ENCODE measurements at regions not wholly inside any gene's neighbourhood (a gene's known extent, or its start where the extent isn't known, plus 50 kb on each side); places are given as distances from the start of the nearest gene placed in this dataset.

DNA sequence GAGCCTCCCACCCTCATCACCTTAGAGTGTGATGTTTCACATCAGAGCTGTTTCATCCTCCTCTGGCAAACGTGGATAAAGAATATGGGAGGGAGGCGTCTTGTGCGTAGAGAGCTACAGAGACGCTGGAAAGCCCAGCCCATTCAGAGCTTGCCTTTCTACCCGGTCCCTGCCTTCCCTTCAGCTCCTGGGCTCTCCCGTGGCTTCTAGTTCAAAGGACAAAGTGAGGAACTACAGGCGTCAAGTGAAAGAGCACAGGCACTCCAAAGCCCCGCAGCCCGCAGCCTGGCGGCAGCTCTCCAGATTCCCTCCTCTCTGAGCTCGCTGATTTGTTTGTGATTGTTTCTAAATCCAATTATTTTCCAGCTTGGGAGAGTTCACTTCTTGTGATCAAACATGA lies 197.1 kb upstream of the IGF1R start:
- CTCF ChIA-PET: interaction anchor here (0.6 to 1.6 kb wide), 4 partner anchors 9 to 29 kb away, joined by 3 to 7 read pairs (median 3); no protein-coding TSS in a partner anchor
- POLR2A ChIA-PET: interaction anchor here (0.6 kb wide), 1 partner anchor 106 kb away, joined by 3 read pairs; no protein-coding TSS in a partner anchor
- no peak for DNase-seq (ENCODE audit: low read depth)
- TF ChIP-seq, protein P1, sequence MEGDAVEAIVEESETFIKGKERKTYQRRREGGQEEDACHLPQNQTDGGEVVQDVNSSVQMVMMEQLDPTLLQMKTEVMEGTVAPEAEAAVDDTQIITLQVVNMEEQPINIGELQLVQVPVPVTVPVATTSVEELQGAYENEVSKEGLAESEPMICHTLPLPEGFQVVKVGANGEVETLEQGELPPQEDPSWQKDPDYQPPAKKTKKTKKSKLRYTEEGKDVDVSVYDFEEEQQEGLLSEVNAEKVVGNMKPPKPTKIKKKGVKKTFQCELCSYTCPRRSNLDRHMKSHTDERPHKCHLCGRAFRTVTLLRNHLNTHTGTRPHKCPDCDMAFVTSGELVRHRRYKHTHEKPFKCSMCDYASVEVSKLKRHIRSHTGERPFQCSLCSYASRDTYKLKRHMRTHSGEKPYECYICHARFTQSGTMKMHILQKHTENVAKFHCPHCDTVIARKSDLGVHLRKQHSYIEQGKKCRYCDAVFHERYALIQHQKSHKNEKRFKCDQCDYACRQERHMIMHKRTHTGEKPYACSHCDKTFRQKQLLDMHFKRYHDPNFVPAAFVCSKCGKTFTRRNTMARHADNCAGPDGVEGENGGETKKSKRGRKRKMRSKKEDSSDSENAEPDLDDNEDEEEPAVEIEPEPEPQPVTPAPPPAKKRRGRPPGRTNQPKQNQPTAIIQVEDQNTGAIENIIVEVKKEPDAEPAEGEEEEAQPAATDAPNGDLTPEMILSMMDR (IDR thresholded peaks at IDR 0.05; ENCODE audit: insufficient read depth, low read depth, low read length): no peak
- Histone ChIP-seq H3K27me3 (ENCODE audit: control insufficient read depth, insufficient read depth, low read length) (0 out of 2 replicates have a peak, but pooled peaks cover 1% of the 10 kb centered on the region), H3K36me3 (ENCODE audit: control insufficient read depth, insufficient read depth, low read length) (no peaks in the 10 kb centered on the region), H3K4me3 (ENCODE audit: low read depth, low read length) (no peak overlapping the region)

DNA sequence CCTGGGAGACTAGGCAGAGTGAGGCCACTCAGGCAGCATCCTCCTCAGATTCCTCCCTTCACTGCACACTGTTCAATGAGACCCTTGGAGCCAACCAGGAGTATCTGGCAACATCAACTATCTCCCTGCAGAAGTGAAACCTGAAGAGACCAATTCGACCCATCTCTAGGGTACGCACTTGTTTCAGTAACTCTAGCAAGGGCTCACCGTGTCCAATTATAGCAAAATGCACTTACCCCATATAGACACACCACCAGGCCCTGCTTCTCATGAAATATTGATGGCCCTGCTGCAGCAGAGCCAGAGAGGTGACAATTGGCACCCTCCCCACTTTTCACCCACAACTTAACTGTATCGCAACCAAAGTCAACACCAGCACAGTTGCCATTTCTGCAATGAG lies 196.1 kb upstream of the IGF1R start:
- CTCF ChIA-PET: interaction anchor here (1.6 kb wide), 1 partner anchor 23 kb away, joined by 3 read pairs; no protein-coding TSS in a partner anchor
- TF ChIP-seq, protein P1 (IDR thresholded peaks at IDR 0.05; ENCODE audit: insufficient read depth, low read depth, low read length): no peak

DNA sequence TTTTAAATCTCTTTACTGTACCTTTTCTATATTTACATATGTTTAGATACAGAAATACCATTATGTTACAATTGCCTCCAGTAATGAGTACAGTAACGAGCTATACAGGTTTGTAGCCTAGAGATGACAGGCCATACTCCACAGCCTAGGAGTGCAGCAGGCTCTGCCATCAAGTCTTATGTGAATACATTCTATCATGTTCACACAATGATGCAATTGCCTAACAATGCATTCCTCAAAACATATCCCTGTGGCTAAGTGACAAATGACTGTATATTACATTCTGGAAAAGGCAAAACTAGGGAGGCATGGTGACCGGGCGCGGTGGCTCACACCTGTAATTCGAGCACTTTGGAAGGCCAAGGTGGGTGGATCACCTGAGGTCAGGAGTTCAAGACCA lies 192.4 kb upstream of the IGF1R start:
- no peaks in the 10 kb centered on the region for H3K36me3 ChIP-seq (ENCODE audit: control insufficient read depth, insufficient read depth, low read length)
- no peak for DNase-seq (ENCODE audit: low read depth)
- POLR2A ChIA-PET: no interaction called here
- no peak overlapping the region for H3K4me3 ChIP-seq (ENCODE audit: low read depth, low read length)
- TF ChIP-seq, protein P1 (IDR thresholded peaks at IDR 0.05; ENCODE audit: insufficient read depth, low read depth, low read length): no peak
- CTCF ChIA-PET: interaction anchor here (1.0 to 1.8 kb wide), 2 partner anchors 17 to 322 kb away, joined by 3 to 4 read pairs; no protein-coding TSS in a partner anchor
- H3K27me3 ChIP-seq (ENCODE audit: control insufficient read depth, insufficient read depth, low read length): no peaks in the 10 kb centered on the region

More for the DNA sequence above, 196.1 kb upstream of the IGF1R start:
- Histone ChIP-seq H3K4me3 (ENCODE audit: low read depth, low read length) (no peak overlapping the region), H3K27me3 (ENCODE audit: control insufficient read depth, insufficient read depth, low read length) (0 out of 2 replicates have a peak, but pooled peaks cover 1% of the 10 kb centered on the region), H3K36me3 (ENCODE audit: control insufficient read depth, insufficient read depth, low read length) (no peaks in the 10 kb centered on the region)
- DNase-seq (ENCODE audit: low read depth): no peak
- POLR2A ChIA-PET: no interaction called here

DNA sequence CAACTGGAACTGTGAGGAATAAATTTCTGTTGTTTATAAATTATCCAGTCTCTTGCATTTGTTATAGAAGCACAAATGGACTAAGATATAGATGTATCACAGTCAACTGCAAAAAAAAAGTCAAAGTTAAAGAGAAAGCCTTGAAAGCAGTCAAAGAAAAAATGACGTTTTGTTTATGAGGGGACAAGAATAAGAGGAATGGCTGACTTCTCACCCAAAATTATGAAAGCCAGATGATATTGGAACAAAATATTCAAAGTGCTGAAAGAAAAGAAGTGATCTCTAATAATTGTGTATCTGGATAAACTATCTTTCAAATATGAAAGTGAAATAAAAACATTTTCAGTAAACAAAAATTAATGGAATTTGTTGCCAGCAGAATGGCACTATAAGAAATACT lies 171.8 kb upstream of the IGF1R start:
- Histone ChIP-seq H3K4me3 (ENCODE audit: low read depth, low read length) (no peak overlapping the region), H3K27me3 (ENCODE audit: control insufficient read depth, insufficient read depth, low read length) (no peaks in the 10 kb centered on the region), H3K36me3 (ENCODE audit: control insufficient read depth, insufficient read depth, low read length) (no peaks in the 10 kb centered on the region)
- no peak for DNase-seq (ENCODE audit: low read depth)
- CTCF ChIA-PET: no interaction called here
- POLR2A ChIA-PET: no interaction called here
- TF ChIP-seq, protein P1 (IDR thresholded peaks at IDR 0.05; ENCODE audit: insufficient read depth, low read depth, low read length): no peak

DNA sequence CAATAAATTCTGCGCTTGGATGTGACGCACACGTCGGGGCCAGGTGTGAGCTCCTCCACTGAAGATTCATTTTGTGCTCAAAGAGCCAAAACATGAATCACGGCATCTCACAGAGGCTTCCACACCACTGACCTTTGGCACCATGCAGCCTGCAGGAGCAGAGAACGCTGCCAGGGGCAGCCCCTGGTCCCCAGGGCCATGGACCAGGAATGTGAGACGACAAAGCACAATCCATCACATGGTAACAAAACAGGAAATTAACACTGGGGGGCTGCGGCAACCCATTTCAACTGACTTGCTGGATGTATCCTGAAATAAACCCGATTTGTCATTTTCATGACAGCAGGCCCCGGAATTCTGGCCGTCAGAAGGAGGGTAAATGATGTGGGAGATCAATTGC lies 167.5 kb upstream of the IGF1R start:
- DNase-seq (ENCODE audit: low read depth): no peak
- ChIA-PET CTCF (interaction anchor here (0.5 to 0.6 kb wide), 2 partner anchors 9 to 29 kb away, joined by 3 read pairs; no protein-coding TSS in a partner anchor), POLR2A (no interaction called here)
- TF ChIP-seq, protein P1 (IDR thresholded peaks at IDR 0.05; ENCODE audit: insufficient read depth, low read depth, low read length): no peak
- no peaks in the 10 kb centered on the region for H3K36me3 ChIP-seq (ENCODE audit: control insufficient read depth, insufficient read depth, low read length)
- no peak overlapping the region for H3K4me3 ChIP-seq (ENCODE audit: low read depth, low read length)
- H3K27me3 ChIP-seq (ENCODE audit: control insufficient read depth, insufficient read depth, low read length): no peaks in the 10 kb centered on the region
